ENCODE measurements at regions not wholly inside any gene's neighbourhood (a gene's known extent, or its start where the extent isn't known, plus 50 kb on each side); places are given as distances from the start of the nearest gene placed in this dataset.
"Not testable (repeated sequence)": the region's sequence is repeated elsewhere in the genome, so short reads cannot be mapped to it uniquely, and the experiment has no call there.

DNA sequence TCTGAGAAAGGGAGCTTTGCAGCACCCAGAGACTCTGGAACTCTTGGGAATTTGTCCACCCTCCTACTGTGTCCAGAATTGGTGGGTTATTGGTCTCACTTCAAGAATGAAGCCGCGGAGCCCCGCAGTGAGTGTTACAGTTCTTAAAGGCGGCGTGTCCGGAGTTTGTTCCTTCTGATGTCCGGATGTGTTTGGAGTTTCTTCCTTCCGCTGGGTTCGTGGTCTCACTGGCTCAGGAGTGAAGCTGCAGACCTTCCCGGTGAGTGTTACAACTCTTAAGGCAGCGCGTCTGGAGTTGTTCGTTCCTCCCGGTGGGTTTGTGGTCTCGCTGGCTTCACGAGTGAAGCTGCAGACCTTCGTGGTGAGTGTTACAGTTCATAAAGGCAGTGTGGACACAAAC lies 824.7 kb downstream of the LRRTM4 start:
- DNase-seq = not testable (repeated sequence)

DNA sequence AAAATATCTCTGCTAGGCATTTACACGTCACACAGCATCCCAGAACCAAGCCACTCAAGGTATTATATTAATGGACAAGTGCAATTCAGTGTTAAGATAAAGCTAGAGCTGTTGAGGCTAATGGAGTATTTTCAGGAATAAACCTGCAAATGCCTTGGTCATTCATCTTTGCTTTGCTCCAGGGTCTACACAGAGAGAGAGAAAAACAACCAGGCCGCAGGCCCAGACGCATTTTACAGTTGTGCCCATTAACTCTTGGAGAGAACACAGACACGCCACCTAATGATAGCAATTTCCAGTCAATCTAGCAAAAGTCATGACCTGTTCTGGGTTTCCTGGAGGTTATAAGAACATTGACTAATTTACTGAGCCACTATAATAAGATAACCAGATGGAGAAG lies 829.3 kb downstream of the LRRTM4 start:
- DNase-seq = no peak

DNA sequence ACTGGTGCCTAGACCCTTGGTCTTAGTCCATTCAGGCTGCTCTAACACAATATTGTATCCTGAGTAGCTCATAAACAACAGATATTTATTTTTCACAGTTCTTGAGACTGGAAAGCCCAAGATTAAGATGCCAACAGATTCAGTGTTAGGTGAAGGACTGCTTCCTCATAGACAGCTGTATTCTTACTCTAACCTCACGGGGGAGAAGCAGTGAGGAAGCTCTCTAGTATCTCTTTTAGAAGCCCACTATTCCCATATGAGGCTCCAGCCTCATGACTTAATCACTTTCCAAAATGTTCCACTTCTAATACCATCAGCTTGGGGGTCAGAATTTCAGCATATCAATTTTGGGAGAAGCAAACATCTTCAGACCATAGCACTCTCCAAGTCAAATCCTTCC lies 833.4 kb downstream of the LRRTM4 start:
- DNase-seq = no peak

DNA sequence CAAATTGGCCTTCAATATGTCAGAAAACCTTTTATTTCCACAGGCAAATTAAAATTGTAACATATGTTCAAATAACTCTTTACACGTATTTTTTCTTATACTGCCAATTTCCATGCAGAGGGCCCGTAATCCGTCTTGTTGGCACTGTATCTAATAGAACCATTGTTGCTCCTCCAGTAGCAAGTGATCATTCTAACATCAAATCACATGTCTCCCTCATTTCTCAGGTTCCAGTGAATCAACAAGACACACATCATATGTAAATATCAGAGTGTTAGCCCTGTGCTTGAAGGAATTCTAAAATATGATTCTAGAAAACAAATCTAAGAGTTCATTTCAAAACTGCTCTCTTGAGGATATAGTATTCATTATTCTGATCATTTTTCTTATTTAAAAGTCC lies 834.3 kb downstream of the LRRTM4 start:
- no peak for DNase-seq

DNA sequence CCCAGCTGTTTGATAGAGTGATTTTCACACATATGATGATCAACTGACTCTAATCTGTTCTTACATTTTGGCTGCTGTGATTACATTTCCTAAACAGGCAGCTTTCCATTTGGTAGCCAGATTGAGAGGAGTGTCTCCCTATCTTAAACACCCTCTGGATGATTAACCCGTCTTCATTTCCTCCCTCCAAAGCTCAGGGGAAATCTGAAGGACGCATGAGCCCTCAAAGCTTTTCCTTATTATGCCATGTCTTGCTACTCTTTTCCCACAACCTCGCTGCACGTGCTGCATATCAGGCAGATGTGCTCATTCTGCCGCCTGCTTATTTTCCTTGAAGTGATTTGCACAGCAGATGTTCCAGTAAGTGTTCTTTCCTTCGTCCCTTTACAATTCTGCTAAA lies 837.4 kb downstream of the LRRTM4 start:
- no peak for DNase-seq

DNA sequence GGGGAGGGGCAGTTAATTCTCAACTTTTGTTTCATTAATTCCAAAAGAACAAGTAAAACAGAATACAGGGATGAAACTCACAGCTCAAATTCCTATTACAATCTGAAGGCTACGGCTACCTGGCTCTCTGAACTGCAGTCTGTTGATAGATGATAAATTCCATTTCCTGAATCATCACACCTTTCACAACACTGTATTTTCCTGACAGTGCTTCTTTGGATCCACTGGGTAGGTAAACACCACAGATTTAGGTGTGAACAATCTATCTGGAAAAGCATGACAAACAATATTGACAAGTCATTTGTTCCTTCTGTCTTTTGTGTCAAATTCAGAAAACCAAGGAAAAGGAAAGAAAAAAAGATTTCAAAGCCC lies 843.2 kb downstream of the LRRTM4 start:
- no peak for DNase-seq

DNA sequence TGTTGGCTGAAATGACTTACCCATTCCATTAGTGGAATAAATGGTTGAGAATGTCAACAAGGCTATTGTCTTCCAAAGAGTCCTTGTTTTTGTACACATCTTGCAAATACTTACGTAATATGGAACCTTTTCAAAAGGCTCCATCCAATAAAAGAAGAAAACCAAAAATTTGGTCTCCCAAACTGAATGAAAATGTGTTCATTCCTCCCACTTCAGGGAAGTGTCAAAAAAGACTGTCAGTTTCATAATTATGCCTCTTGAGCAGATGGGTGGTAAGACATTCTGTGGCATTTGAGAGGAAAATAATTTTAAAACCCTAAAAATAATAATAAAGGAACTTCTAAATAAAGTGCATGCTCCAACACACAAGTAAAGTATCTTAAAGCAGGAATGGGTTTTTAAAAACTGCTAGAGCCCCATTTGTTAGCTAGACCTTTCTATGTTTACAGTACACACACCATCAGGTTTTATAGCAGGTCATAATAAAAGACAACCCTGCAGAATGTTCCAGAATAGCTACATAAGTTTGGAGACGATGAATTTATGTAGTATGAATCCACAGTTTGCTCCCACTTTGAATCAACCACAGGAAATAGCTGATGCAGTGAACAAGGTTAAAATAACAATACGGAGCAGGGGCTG lies 843.7 kb downstream of the LRRTM4 start:
- DNase-seq = no peak

DNA sequence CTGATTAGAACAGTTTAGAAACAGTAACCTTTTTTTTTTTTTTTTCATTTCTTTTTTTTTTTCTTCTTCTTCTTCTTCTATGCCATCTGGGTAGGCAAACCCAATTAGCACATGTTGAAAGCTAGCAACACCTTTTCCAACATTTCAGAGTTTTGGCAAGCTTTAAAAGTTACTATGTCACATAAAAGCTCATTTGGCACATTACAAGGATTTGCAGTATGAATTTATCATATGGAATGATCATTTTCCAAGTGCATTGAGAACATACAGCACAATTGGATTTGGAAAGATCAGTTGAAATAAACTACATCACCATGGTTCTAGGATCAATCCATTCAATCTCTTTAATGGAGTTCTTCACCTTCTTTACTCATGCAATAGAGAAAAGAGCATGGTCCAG lies 847.0 kb downstream of the LRRTM4 start:
- DNase-seq = no peak

DNA sequence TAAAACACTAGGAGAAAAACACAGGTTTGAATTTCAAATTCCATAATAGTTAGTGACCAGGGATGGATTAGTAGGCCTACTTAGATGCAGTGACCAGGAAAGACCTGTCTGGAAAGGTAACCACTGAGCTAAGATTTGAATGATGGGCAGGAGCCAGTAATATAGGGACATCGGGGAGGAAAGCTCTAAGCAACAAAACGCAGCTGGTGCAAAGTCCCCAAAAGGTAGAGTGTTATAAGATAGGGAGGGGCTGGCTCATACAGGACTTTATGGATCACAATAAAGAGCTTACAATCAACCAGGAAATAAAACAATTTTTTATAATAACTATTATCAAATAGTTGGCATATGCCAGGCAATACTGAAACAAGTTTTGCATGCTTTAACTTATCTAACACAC lies 849.4 kb downstream of the LRRTM4 start:
- no peak for DNase-seq

DNA sequence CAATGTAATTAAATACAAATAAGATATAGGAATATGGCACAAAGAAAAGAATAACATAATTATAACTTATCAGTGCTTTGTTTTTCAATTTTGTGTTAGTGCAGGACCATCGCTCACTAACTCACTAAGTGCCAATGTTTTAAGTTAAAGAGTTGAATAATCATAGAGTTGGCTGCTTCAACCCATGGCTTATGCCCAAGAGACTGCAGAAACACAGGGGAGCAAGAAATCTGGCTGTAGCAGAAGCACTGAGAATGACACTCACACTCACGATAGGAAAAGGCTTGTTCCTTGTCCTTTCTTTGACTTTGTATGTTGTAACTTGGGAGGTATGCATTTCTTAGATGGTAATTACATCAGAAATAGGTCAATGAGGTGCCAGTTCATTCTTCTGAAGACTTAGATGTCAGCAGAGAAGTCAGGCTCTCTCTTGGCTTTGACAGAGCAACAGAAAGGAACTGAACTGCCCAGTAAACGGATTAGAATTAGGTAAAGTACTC lies 852.2 kb downstream of the LRRTM4 start:
- DNase-seq = no peak

DNA sequence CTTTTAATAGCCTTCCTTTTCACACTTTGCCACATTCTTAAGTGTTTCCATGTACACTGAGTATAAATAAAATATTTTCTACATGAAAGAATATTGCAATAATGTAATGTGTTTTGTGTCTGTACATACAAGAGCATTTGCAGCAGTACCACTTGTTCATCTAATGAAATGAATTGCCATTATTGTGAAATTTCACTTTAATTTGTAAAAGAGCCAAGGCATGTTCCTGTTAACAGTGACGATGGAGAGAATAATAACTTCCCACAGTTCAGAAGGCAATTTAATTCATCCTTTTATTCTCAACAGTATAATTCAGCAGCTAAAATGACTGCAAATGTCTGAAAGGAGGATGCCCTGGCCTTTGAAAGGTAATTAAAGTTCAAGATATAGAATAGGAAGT lies 853.9 kb downstream of the LRRTM4 start:
- no peak for DNase-seq

DNA sequence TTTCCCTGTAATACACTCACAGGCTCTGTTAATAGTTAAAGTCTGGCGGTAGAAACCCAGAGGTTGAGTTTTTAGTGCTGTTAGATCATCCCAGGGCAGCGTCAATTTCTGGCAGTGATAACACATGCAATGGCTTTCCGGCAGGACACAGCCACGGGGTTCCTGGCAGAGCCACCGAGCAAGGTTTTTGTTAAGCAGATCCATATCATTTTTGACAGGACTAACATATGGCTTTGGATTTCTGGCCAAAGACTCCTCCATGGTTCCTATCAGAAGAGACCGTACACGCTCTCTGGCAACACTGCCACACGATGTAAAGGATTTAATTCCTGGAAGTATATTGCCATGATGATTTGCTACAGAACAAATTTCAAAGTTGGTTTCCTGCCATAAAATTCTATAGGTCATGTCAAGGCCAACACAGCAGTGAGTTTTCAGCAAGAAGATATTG lies 854.3 kb downstream of the LRRTM4 start:
- no peak for DNase-seq

DNA sequence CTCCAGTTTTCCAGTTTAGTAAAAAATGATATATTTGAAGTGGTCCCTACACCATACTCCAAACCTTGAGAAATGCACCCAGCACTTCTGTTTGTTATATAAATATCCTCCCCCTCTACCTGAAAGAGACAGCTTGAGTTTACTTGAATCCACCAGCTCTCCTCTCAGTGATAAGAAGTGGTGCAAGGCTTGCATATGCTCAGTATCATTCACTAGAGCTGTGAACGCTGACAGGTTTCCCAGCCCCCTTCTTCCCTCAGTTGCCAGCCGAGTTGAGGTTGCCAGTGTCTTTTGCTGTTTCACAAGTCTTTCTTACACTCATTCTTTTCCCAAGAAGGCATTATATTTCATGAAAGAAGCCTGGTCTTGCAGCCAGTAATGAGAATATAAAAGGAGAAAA lies 880.0 kb downstream of the LRRTM4 start:
- no peak for DNase-seq

DNA sequence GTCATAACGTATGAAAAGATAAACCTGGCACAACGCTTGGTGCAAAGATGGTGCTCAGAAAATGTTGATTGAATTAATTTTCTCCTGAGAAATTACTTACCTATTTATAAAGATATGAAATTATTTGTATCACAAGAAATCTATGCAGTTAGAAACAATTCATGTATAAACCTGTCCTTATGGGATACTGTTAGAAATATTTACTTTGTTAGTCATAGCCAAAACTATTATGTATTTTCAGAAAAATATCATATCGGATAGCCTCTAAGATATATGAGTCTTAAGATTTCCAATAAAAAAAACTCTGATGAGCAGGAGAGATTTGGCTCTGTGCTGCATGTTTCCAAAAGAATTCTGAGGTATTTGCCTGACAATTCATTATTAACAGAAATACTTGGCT lies 880.7 kb downstream of the LRRTM4 start:
- no peak for DNase-seq

DNA sequence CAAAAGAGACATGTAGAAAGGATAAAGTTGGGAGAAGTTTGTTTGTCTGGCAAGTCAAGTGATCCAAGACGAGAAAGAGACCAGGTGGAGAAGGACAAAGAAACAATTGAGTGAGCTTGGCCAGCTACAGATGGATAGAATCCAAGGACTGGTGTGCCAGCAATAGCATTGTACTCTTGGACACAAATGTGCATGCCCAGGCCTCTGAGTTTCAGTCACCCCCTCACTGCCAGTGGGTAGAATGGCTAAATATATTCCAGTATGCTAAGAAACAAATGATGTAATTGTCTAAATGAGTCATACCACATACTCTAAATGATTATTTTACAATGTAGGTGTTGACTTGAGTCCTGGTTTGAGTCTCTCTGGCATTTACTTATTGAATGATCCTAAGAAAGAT lies 881.3 kb downstream of the LRRTM4 start:
- DNase-seq = no peak

DNA sequence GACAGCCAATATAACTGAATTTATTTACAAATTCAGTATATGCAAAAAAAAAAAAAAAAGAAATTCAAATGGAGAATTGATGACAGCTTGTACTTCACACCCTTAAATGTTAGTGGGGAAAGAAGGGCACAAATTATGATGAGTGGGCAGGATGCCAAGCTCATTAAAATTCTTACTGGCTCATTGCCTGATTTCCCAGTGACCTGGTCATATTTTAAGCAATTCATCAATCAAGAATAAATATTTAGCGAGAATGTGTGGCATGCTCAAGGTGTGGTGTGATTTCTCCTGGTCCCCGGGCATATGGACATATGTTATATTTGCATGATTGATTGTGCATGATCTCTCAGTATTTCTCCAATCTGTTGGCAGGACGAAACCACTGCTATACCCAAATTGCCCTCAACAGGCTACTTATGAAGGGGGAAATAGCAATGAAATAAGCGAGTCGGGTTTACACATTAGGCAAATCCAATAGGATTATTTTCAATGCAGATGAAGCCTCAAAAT lies 883.0 kb downstream of the LRRTM4 start:
- DNase-seq = no peak

DNA sequence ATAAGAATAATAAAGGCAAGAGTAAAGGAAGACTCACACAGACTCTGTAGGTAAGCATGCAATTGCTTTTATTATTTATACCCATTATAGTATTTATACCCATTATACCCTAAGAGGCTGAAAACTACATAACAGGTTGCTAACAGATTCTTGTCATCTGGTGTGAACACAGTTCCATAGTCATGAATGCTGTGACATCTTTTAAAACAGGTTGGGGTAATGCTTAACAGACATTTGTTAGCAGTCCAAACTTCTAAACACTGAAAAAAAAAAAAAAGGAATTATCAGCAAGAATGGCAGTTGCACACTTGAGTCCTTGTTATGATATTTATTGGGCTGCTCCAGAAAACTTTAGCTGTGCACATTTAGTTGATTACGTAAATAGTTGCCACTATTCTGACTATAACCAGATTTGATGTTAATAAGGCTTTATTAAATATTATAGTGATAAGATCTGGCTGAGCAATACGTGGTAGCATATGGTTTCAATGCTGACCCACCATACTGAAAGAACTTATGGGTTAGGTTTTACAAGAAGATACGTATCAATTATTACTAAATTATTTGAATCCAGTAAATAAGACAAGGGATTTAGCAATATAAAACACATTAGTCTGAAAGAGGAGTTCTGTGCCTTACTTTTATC lies 888.8 kb downstream of the LRRTM4 start:
- no peak for DNase-seq

DNA sequence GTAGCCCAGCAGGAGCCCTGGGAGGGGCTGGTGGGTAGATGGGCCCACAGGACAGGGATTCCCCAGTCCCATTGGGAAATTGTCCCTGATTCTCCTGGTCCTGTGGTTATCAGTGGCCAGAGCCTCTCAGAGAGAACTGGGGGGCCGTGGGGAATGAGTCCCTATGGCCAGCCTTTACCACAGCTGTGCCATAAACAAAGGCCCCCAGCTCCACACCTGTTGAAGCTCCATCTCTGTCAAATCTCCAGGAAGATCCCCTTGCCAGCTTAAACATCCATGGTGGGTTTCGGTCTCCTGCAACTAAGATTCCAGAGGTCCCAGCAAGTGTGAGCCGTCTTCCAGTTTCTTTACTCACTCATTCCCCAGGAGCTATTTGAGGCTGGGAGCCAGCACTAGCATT lies 897.1 kb downstream of the LRRTM4 start:
- DNase-seq = no peak

DNA sequence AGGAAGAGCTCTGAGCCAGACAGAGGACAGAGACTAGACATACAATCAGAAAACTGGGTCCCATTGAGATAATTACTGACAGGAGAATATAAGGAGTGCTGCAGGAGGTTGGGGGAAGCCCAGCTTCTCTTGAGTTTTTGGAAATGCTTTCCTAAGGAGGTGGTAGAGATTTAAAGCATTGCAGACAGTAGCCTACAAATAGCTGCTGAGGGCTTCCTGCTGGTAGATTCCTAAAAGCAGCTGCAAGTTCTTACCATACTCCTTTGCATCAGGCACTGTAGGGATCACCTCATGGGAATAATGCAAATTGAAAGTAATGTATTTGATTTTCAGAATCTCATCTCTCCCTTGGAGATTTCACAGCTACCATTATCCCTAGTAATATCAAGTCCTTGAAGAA lies 902.6 kb upstream of the GCFC2 start:
- no peak for DNase-seq

DNA sequence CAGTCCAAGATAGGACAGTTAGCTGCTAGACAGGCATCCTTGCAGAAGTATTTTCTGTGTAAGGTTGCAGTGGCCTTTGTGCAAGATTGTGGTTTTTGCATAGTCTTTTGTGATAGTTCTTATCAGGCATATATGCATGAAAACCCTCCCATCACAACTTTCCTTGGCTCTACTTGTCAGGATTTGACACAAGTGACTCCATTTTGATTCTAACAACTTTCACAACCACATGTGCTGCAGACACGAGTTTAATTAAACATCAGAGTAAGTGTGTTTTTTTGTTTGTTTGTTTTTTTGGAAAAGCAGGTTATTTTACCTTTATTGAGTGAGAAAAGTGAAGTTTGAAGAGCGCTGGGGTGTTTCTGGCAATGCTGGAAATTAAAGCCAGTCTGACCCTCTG lies 902.0 kb upstream of the GCFC2 start:
- DNase-seq = no peak

DNA sequence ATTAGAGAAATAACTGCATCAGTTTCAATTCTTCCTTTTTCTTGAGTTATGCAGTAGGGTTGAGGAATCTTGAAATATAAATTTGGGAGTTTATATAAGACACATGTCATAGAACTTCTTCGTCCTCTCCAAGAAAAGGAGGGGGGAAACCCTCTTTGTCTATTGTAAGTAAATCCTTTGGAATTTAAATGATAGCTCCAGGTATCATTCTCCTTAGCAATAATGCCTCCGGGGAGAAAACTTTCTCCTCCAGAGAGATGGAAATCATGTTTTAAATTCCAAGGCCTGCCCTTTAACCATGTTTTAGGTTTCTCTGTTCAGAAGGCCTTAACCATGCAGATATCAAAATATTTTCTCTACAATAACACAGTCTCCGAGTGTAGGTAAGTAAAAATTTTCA lies 899.7 kb upstream of the GCFC2 start:
- DNase-seq = no peak

DNA sequence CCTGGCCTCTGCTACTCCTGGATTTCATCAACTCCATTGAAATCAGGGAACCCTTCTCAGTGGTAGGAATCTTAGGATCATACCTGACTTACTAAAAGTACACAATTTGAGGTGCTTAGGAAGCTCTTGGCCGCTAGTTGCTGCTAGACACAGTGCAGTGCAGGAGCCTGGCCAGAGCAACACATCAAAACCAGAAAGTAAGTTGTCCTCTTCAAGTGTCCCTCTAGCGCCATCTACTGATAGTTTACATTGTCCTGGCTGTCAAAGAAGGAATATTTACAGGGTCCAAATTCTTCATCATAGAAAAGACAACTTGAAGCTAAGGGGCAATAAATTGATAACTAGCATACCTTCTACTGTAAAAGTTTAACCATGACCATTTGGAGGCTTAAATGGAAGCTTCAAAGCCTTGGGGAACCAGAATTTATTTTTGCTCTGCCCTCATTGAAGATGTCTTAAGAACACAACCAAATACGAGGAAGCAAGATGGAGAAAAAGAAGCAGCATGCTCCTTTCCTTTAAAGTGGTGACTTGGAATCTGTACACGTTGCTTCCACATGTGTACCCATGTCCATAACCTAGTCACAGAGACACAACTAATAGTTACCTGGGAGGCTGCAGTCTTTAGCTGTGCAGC lies 889.1 kb upstream of the GCFC2 start:
- peak; percentile 54 for DNase-seq

DNA sequence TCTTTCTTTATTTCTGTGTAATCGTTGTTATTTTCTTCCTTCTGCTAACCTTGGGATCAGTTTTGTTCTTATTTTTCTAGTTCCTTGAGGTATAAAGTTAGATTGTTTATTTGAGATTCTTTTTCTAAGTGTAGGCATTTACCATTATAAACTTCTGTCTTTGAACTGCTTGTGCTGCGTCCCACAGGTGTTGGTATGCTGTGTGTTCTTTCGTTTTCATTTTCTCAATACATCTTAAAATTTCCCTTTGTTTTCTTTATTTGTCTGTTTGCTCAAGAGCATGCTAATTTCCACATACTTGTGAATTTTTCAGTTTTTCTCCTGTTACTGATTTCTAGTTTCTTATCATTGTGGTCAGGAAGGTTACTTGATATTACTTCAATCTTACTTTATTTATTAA lies 873.8 kb upstream of the GCFC2 start:
- no peak for DNase-seq

DNA sequence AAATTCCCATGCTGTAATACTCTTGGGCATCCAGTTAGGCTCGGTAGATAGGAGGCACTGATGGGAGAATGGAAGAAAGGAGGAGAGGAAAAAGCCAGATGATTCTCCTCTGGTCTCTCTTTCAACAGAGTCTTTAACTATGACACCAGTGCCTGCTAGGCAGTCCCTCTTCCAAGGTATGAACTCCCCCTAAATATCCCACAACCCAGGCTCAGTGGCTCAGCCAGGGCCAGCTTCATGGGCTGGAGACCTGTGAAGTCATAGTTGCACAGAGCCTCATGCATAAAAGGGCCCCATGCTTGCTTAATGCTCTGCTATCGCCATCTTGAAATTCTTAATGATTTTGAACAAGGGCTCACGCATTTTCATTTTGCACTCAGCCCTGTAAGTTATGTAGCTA lies 869.2 kb upstream of the GCFC2 start:
- DNase-seq = no peak
